Kidney (tissue), 13 donors: ENCODE measurements at regions not wholly inside any gene's neighbourhood (a gene's known extent, or its start where the extent isn't known, plus 50 kb on each side); places are given as distances from the start of the nearest gene placed in this dataset.

Source experiments
- DNase-seq, 5 donors: peaks; one replicate each; pipeline ENCODE4 v3.0.0-alpha.2; 2013 to 2020
- FAIRE-seq: peaks from 2 replicates; lab custom pipeline; 2012; peaks lifted over from hg19 to GRCh38; lab: Jason Lieb, UNC
- H3K27ac ChIP-seq, 2 donors: one replicate each; pipeline ENCODE4 v1.7.0; 2013; ENCODE audit warnings: low read depth in 2 of 2, low read length in 2 of 2, inconsistent platforms in 1 of 2
- H3K27me3 ChIP-seq: one replicate; pipeline ENCODE4 v1.7.1; 2013; ENCODE audit warnings: low read length, inconsistent platforms; ENCODE audit not compliant: control insufficient read depth, insufficient read depth
- H3K36me3 ChIP-seq, 3 donors: one replicate each; pipeline versions ENCODE4 v1.7.0 to v1.7.1; 2013; ENCODE audit warnings: low read length in 3 of 3, control low read depth in 1 of 3, inconsistent platforms in 1 of 3; ENCODE audit not compliant: insufficient read depth in 3 of 3, control insufficient read depth in 2 of 3
- H3K4me1 ChIP-seq, 3 donors: one replicate each; pipeline versions ENCODE4 v1.7.0 to v1.7.1; 2013; ENCODE audit warnings: low read length in 3 of 3, inconsistent platforms in 1 of 3, low read depth in 1 of 3; ENCODE audit not compliant: control insufficient read depth in 2 of 3, insufficient read depth in 2 of 3
- H3K4me3 ChIP-seq, 3 donors: one replicate each; pipeline versions ENCODE4 v1.7.0 to v1.8.1; 2013; ENCODE audit warnings: low read length in 3 of 3, control low read depth in 1 of 3, inconsistent platforms in 1 of 3
- H3K9ac ChIP-seq, 3 donors: one replicate each; pipeline versions ENCODE4 v1.7.0 to v1.7.1; 2013; ENCODE audit warnings: low read length in 3 of 3, control low read depth in 1 of 3, inconsistent platforms in 1 of 3
- H3K9me3 ChIP-seq, 3 donors: one replicate each; pipeline versions ENCODE4 v1.7.0 to v1.7.1; 2013; ENCODE audit warnings: low read length in 3 of 3, control low read depth in 1 of 3, inconsistent platforms in 1 of 3; ENCODE audit not compliant: control insufficient read depth in 2 of 3, insufficient read depth in 1 of 3
- CTCF ChIP-seq: IDR thresholded peaks from 3 replicates; pipeline ENCODE4 v1.5.1; 2012; ENCODE audit warnings: mild to moderate bottlenecking, moderate library complexity, borderline replicate concordance; ENCODE audit not compliant: insufficient read depth; ENCODE audit errors: extremely low read depth
- intact Hi-C: fragments of 100-400 bp; cut with DNase I; formaldehyde crosslinking; loops from one replicate; pipeline ENCODE4 v1.11.1; 2022
- donor health status: control.
- donor health status: control.
- donor health status: control.
- donor health status: control.
- donor health status: control.
- donor health status: DM: yes; HTN: yes; CAD: no.
- donor health status: Normal renal cell carcinoma (clear cell type).

- H3K4me1 ChIP-seq: no peaks in the 10 kb centered on the region
- H3K4me3 ChIP-seq: no peak overlapping the region
- H3K27me3 ChIP-seq: no peaks in the 10 kb centered on the region
- TF ChIP-seq CTCF: no peak
- no peak for FAIRE-seq
- H3K9ac ChIP-seq: no peak overlapping the region
- no peak for DNase-seq
- no peaks in the 10 kb centered on the region for H3K36me3 ChIP-seq
- H3K9me3 ChIP-seq: no peaks in the 10 kb centered on the region
- intact Hi-C loops: no loop called here
- no peak overlapping the region for H3K27ac ChIP-seq
Measured at GRCh38 chr9:107983181-107983603, 493.6 kb upstream of the KLF4 start.

- FAIRE-seq (no peak), DNase-seq (no peak)
- Histone ChIP-seq H3K27ac (no peak overlapping the region), H3K4me1 (no peaks in the 10 kb centered on the region), H3K4me3 (no peak overlapping the region), H3K9me3 (no peaks in the 10 kb centered on the region), H3K9ac (no peak overlapping the region), H3K36me3 (no peaks in the 10 kb centered on the region), H3K27me3 (no peaks in the 10 kb centered on the region)
- intact Hi-C loops: no loop called here
- no peak for TF ChIP-seq CTCF
Measured at GRCh38 chr9:107982745-107983144, 493.2 kb upstream of the KLF4 start.

GRCh38 chr9:107982001-107982400, 492.4 kb upstream of the KLF4 start:
- Histone ChIP-seq H3K36me3 (no peaks in the 10 kb centered on the region), H3K27ac (no peak overlapping the region), H3K9ac (no peak overlapping the region), H3K4me1 (no peaks in the 10 kb centered on the region), H3K27me3 (no peaks in the 10 kb centered on the region), H3K9me3 (no peaks in the 10 kb centered on the region), H3K4me3 (no peak overlapping the region)
- FAIRE-seq (no peak), DNase-seq (no peak)
- TF ChIP-seq CTCF: no peak
- intact Hi-C loops: no loop called here

- DNase-seq (no peak), FAIRE-seq (no peak)
- intact Hi-C loops: no loop called here
- Histone ChIP-seq H3K4me1 (no peaks in the 10 kb centered on the region), H3K9me3 (no peaks in the 10 kb centered on the region), H3K4me3 (no peak overlapping the region), H3K9ac (no peak overlapping the region), H3K27ac (no peak overlapping the region), H3K36me3 (no peaks in the 10 kb centered on the region), H3K27me3 (no peaks in the 10 kb centered on the region)
- no peak for TF ChIP-seq CTCF
Measured at GRCh38 chr9:107980984-107981383, 491.4 kb upstream of the KLF4 start.
